ENCODE measurements at regions not wholly inside any gene's neighbourhood (a gene's known extent, or its start where the extent isn't known, plus 50 kb on each side); places are given as distances from the start of the nearest gene placed in this dataset.
A peak's percentile ranks its signal among the peaks of the same experiment; 100 is the strongest.

GRCh38 chr6:12431023-12431422 lies 140.9 kb downstream of the EDN1 start:
- no peak for DNase-seq

GRCh38 chr6:12436224-12436623 lies 146.1 kb downstream of the EDN1 start:
- peak; percentile 27 for DNase-seq

- no peak for DNase-seq
These were observed 146.5 kb downstream of the EDN1 start for GRCh38 chr6:12436683-12437082.

GRCh38 chr6:12439296-12439695 lies 149.1 kb downstream of the EDN1 start:
- no peak for DNase-seq

GRCh38 chr6:12440981-12441380 lies 150.8 kb downstream of the EDN1 start:
- no peak for DNase-seq

- DNase-seq, result no peak
These were observed 152.3 kb downstream of the EDN1 start for GRCh38 chr6:12442455-12442854.

- no peak for DNase-seq
These were observed 156.2 kb downstream of the EDN1 start for GRCh38 chr6:12446394-12446793.

GRCh38 chr6:12449447-12449846 lies 159.3 kb downstream of the EDN1 start:
- DNase-seq, result no peak

- DNase-seq, result no peak
These were observed 160.3 kb downstream of the EDN1 start for GRCh38 chr6:12450467-12450866.

- no peak for DNase-seq
These were observed 166.2 kb downstream of the EDN1 start for GRCh38 chr6:12456343-12456742.

- DNase-seq, result no peak
These were observed 166.9 kb downstream of the EDN1 start for GRCh38 chr6:12457094-12457493.

- no peak for DNase-seq
These were observed 168.4 kb downstream of the EDN1 start for GRCh38 chr6:12458558-12458957.

GRCh38 chr6:12459945-12460661 lies 169.9 kb downstream of the EDN1 start:
- DNase-seq, result no peak

GRCh38 chr6:12467706-12468670 lies 177.8 kb downstream of the EDN1 start:
- DNase-seq, result peak; percentile 26

GRCh38 chr6:12472601-12473038 lies 182.5 kb downstream of the EDN1 start:
- DNase-seq, result no peak

- no peak for DNase-seq
These were observed 183.3 kb downstream of the EDN1 start for GRCh38 chr6:12473494-12473893.

- DNase-seq, result no peak
These were observed 184.3 kb downstream of the EDN1 start for GRCh38 chr6:12474167-12475140.

GRCh38 chr6:12476484-12476883 lies 186.3 kb downstream of the EDN1 start:
- no peak for DNase-seq

GRCh38 chr6:12477616-12478015 lies 187.5 kb downstream of the EDN1 start:
- no peak for DNase-seq

GRCh38 chr6:12478921-12479320 lies 188.8 kb downstream of the EDN1 start:
- DNase-seq, result peak; percentile 16

GRCh38 chr6:12479451-12479850 lies 189.3 kb downstream of the EDN1 start:
- no peak for DNase-seq

GRCh38 chr6:12479881-12480280 lies 189.7 kb downstream of the EDN1 start:
- DNase-seq, result no peak

- DNase-seq, result no peak
These were observed 190.2 kb downstream of the EDN1 start for GRCh38 chr6:12480379-12480778.
